DOHH2 (cell line): ENCODE measurements at regions not wholly inside any gene's neighbourhood (a gene's known extent, or its start where the extent isn't known, plus 50 kb on each side); places are given as distances from the start of the nearest gene placed in this dataset.
A peak's percentile ranks its signal among the peaks of the same experiment; 100 is the strongest.

Source experiments
- H3F3A ChIP-seq: fragments of 200-600 bp; sonication (generic), shearing (Covaris generic); 2 replicates; pipeline ENCODE4 v1.6.0; 2016; ENCODE audit warnings: antibody characterized with exemption, mild to moderate bottlenecking; ENCODE audit not compliant: control insufficient read depth, insufficient read depth
- H3K27ac ChIP-seq: fragments of 200-600 bp; sonication (generic); 2 replicates; pipeline ENCODE4 v1.5.1; 2014; ENCODE audit warnings: low read depth, mild to moderate bottlenecking, low read length, moderate library complexity
- H3K27me3 ChIP-seq: fragments of 200-600 bp; sonication (generic); 2 replicates; pipeline ENCODE4 v1.6.1; 2014; ENCODE audit warnings: mild to moderate bottlenecking, low read length, mixed read lengths; ENCODE audit not compliant: control insufficient read depth
- H3K36me3 ChIP-seq: fragments of 200-600 bp; sonication (generic); 2 replicates; pipeline ENCODE4 v1.6.1; 2014; ENCODE audit warnings: mild to moderate bottlenecking, low read length, moderate library complexity, mixed read lengths; ENCODE audit not compliant: control insufficient read depth
- H3K4me1 ChIP-seq: fragments of 200-600 bp; sonication (generic); 2 replicates; pipeline ENCODE4 v1.6.1; 2014; ENCODE audit warnings: mild to moderate bottlenecking, low read length, mixed read lengths; ENCODE audit not compliant: control insufficient read depth
- H3K4me2 ChIP-seq: fragments of 200-600 bp; sonication (generic); 2 replicates; pipeline ENCODE4 v1.6.0; 2014; ENCODE audit warnings: mild to moderate bottlenecking, low read length, moderate library complexity
- H3K4me3 ChIP-seq: fragments of 200-600 bp; sonication (generic); 2 replicates; pipeline ENCODE4 v1.5.1; 2014; ENCODE audit warnings: mild to moderate bottlenecking, low read length, mixed read lengths
- H3K79me2 ChIP-seq: fragments of 200-600 bp; sonication (generic); 2 replicates; pipeline ENCODE4 v1.6.1; 2014; ENCODE audit warnings: mild to moderate bottlenecking, low read length, mixed read lengths; ENCODE audit not compliant: control insufficient read depth
- H3K9me2 ChIP-seq: fragments of 200-600 bp; sonication (generic); replicated peaks from 2 replicates; pipeline ENCODE4 v1.6.1; 2014; ENCODE audit warnings: mild to moderate bottlenecking, low read length, mixed read lengths; ENCODE audit not compliant: control insufficient read depth
- H3K9me3 ChIP-seq: fragments of 200-600 bp; sonication (generic); 2 replicates; pipeline ENCODE4 v1.6.1; 2014; ENCODE audit warnings: antibody characterized with exemption, low read length, mixed read lengths; ENCODE audit not compliant: control insufficient read depth, insufficient read depth
- H4K20me1 ChIP-seq: fragments of 200-600 bp; sonication (generic); 2 replicates; pipeline ENCODE4 v1.6.0; 2014; ENCODE audit warnings: low read depth, mild to moderate bottlenecking, antibody characterized with exemption, low read length, moderate library complexity; ENCODE audit not compliant: control insufficient read depth, insufficient read depth
- CTCF ChIP-seq: fragments of 200-600 bp; sonication (generic); IDR thresholded peaks from one replicate; pipeline ENCODE4 v1.5.1; 2014; ENCODE audit warnings: antibody characterized with exemption, mild to moderate bottlenecking, low read depth, low read length; ENCODE audit not compliant: poor library complexity, severe bottlenecking
- EZH2phosphoT487 ChIP-seq: fragments of 200-600 bp; sonication (generic); IDR thresholded peaks from 2 replicates; pipeline ENCODE4 v1.6.1; 2017; ENCODE audit warnings: borderline replicate concordance, mild to moderate bottlenecking, antibody characterized with exemption, low read length, moderate library complexity, mixed read lengths

DNA sequence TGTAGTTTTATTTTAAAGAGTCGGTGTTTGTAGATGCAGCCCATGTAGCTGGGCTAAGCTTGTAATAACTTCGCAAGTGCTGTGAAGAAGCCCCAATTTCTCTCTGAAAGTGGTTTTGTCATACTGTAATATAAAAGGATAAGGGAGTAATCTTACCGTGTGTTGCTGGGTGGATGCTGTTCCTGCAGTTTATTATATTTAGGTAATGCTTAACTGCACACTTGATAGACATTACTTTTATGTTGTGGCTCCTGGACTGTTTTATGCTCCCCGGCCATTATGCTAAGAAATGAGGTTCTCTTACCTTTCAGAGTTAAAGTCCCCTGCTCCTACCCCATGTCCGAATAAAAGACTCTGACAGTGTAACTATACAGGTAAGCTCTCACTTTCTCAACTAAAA, 789.4 kb downstream of the RPA4 start:
- no peaks in the 10 kb centered on the region for H3K4me1 ChIP-seq
- no peaks in the 10 kb centered on the region for H3K27me3 ChIP-seq
- no peaks in the 10 kb centered on the region for H3K9me3 ChIP-seq
- H3K36me3 ChIP-seq, result no peaks in the 10 kb centered on the region
- H3F3A ChIP-seq, result no peaks in the 10 kb centered on the region
- H3K9me2 ChIP-seq, result no peaks in the 10 kb centered on the region
- no peaks in the 10 kb centered on the region for H3K79me2 ChIP-seq
- no peak overlapping the region for H3K4me3 ChIP-seq
- no peaks in the 10 kb centered on the region for H4K20me1 ChIP-seq
- TF ChIP-seq EZH2phosphoT487 (no peak), CTCF (no peak)
- H3K4me2 ChIP-seq, result no peak overlapping the region
- H3K27ac ChIP-seq, result no peak overlapping the region

DNA sequence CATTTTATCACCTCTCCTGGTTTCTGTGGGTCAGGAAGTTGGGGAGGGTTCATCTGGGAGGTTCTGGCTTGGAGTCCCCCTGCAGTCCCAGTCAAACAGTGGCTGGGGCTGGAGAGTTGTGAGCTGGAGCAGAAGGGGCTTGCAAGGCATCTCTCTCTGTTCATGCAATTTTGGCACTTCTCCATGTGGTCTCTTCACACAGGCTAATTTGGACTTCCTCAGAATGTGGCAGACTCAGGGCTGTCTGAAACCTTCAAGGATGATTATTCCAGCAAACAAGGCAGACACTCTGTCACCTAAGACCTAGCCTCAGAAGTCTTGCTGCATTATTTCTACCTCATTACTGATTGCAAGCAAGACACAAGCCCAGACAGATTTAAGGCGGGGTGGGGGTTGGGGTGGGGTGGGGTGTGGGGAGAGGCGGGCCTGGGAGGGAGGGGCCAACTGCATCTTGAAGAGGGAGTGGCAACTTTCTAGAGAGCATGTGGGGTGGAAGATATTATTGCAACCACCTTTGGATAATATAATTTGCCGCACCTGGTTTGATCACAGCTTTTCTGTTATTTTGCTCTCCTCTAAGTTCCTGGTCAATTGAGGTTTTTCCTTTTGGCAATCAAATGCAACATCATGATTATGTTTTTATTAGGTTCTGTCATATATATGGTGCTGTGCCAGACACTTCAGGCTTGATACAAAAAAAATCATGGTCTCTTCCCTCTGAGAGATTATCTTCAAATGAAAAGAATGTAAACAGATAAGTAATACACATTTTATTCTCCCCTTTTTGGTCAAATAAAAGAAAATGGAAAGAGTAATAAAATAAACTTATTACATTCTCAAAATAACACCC, 799.5 kb downstream of the RPA4 start:
- peaks cover 9% of the 10 kb centered on the region for H3K4me1 ChIP-seq
- no peaks in the 10 kb centered on the region for H3K36me3 ChIP-seq
- H3K9me3 ChIP-seq, result no peaks in the 10 kb centered on the region
- H3K27ac ChIP-seq, result no peak overlapping the region
- H3K4me3 ChIP-seq, result no peak overlapping the region
- no peaks in the 10 kb centered on the region for H3K79me2 ChIP-seq
- H4K20me1 ChIP-seq, result no peaks in the 10 kb centered on the region
- H3K27me3 ChIP-seq, result no peaks in the 10 kb centered on the region
- H3F3A ChIP-seq, result no peaks in the 10 kb centered on the region
- no peak for TF ChIP-seq CTCF
- no peak for TF ChIP-seq EZH2phosphoT487
- H3K9me2 ChIP-seq, result no peaks in the 10 kb centered on the region
- no peak overlapping the region for H3K4me2 ChIP-seq

- Histone ChIP-seq H3K4me3 (no peak overlapping the region), H3K4me1 (peaks cover 9% of the 10 kb centered on the region), H3K27me3 (no peaks in the 10 kb centered on the region), H3K79me2 (no peaks in the 10 kb centered on the region), H3K27ac (no peak overlapping the region), H3K9me3 (no peaks in the 10 kb centered on the region), H3K36me3 (no peaks in the 10 kb centered on the region), H3K4me2 (no peak overlapping the region), H4K20me1 (no peaks in the 10 kb centered on the region), H3F3A (no peaks in the 10 kb centered on the region), H3K9me2 (no peaks in the 10 kb centered on the region)
- TF ChIP-seq CTCF (peak; percentile 63), EZH2phosphoT487 (no peak)
Observed at GRCh38 chrX:97685753-97686152, 802.0 kb downstream of the RPA4 start.
